ENCODE measurements at regions not wholly inside any gene's neighbourhood (a gene's known extent, or its start where the extent isn't known, plus 50 kb on each side); places are given as distances from the start of the nearest gene placed in this dataset.

DNA sequence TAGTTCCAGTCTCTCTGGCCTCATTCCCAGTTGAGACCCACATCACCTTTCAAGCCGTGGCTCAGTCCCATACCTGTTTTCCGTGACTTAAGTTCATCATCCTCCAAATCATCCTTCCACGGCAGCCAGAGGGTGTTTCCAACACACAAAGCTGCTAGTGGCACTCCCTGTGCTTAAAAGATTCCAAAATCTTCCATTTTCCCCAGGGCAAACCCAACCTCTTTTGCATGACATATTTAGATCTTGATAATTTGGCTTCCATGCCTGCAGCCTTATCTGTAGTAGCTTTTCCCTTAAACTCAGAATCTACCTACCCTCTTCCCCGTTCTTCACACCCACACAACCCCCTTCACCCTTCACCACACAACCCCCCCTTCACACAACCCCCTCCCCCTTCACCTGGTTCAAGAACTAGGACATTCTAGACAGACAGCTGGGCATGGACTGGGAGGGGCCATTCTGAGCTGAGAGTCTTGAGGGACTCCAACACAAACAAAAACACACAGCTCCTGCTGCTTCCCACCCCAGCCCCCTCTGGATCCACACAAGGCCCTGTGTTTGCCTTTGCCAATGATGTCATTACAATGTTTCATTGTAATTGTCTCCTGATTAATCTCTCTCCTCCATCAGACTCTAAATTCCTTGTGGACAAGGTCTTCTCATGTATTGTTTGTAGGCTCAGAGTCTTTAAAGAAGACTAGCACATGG is 268.2 kb downstream of the SH3GL2 start:
- no peak overlapping the region for H3K4me3 ChIP-seq (ENCODE audit: control insufficient read depth, low read depth, low read length)
- TF ChIP-seq, protein P1, sequence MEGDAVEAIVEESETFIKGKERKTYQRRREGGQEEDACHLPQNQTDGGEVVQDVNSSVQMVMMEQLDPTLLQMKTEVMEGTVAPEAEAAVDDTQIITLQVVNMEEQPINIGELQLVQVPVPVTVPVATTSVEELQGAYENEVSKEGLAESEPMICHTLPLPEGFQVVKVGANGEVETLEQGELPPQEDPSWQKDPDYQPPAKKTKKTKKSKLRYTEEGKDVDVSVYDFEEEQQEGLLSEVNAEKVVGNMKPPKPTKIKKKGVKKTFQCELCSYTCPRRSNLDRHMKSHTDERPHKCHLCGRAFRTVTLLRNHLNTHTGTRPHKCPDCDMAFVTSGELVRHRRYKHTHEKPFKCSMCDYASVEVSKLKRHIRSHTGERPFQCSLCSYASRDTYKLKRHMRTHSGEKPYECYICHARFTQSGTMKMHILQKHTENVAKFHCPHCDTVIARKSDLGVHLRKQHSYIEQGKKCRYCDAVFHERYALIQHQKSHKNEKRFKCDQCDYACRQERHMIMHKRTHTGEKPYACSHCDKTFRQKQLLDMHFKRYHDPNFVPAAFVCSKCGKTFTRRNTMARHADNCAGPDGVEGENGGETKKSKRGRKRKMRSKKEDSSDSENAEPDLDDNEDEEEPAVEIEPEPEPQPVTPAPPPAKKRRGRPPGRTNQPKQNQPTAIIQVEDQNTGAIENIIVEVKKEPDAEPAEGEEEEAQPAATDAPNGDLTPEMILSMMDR (conservative IDR thresholded peaks at IDR 0.05; ENCODE audit: control insufficient read depth, insufficient read depth, low read depth, low read length), result no peak

DNA sequence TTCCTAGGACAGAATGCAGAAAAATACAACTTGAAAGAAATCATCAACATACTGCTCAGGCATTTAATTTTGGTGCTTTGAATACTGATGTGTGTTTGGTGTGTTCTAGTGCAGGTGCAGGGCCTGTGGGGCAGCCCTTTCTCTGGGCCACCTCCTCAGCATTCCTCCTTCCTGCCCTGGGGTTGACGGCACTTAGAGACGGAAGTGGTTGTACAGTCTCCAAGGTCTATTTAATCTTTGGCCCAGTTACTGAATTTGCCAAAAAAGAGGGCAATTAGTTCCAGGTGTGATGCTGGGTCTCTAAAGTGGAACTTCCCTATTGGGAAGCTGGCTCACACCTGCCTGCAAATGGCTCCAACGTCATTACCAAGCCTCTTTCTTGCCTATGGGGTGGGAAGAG is 269.0 kb downstream of the SH3GL2 start:
- no peak for DNase-seq (ENCODE audit: low read depth)
- TF ChIP-seq, protein P1 (conservative IDR thresholded peaks at IDR 0.05; ENCODE audit: control insufficient read depth, insufficient read depth, low read depth, low read length), result no peak
- H3K4me3 ChIP-seq (ENCODE audit: control insufficient read depth, low read depth, low read length), result no peak overlapping the region

More for the DNA sequence above, 268.2 kb downstream of the SH3GL2 start:
- no peak for DNase-seq (ENCODE audit: low read depth)

DNA sequence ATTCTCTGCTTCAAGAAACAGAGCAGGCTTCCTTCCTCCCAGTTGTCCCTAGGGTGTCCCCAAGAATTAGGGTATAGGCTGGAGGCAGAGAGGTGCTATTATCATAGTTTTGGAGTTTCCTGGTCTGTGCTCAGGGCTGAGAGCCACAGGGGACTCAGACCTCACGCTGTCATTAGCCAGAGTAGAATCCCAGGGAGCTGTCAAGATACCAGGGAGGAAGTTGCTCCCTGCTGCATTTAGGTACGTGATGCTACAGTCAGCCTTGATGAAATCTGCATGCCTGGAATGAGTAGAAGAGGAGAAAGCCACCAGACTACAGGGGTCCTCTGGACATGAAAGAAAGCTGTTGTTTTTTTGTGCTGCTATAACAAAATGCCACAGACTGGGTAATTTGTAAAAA is 273.2 kb downstream of the SH3GL2 start:
- TF ChIP-seq, protein P1 (conservative IDR thresholded peaks at IDR 0.05; ENCODE audit: control insufficient read depth, insufficient read depth, low read depth, low read length), result no peak
- no peak for DNase-seq (ENCODE audit: low read depth)

DNA sequence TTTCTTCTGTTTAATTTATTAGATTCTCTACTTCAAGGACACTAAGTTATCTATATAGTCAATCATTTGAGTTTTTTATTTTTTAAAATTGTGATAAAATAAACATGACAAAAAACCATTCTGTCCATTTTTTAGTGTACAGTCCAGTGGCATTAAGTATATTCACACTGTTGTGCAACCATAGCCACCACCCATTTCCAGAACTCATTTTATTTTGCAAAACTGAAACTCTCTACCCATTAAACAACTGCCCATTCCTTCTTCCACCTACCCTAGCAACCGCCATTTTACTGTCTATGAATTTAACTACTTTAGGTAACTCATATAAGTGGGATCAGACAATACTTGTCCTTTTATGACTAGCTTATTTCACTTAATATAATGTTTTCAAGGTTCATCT is 275.6 kb downstream of the SH3GL2 start:
- H3K4me3 ChIP-seq (ENCODE audit: control insufficient read depth, low read depth, low read length), result no peak overlapping the region
- no peak for DNase-seq (ENCODE audit: low read depth)
- TF ChIP-seq, protein P1 (conservative IDR thresholded peaks at IDR 0.05; ENCODE audit: control insufficient read depth, insufficient read depth, low read depth, low read length), result no peak

More for the DNA sequence above, 273.2 kb downstream of the SH3GL2 start:
- no peak overlapping the region for H3K4me3 ChIP-seq (ENCODE audit: control insufficient read depth, low read depth, low read length)

DNA sequence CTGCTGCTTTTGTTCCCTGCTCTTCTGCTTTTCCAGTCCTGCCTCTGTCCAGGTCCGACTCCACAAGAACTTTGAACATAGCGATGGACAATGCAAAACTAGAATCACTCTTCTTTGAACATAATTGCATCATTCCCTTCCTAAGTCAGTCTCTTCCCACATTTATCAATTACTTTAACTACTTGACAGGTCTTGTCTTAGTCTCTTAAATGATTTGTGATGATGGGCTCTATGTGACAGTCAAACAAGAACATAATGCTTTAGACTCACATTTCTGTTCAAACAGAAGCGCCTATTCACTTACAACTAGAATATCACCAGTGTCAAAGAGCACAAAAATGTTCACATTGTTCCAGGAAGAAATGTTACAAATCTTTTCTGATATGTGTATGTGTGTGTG is 278.1 kb downstream of the SH3GL2 start:
- no peak for DNase-seq (ENCODE audit: low read depth)
- H3K4me3 ChIP-seq (ENCODE audit: control insufficient read depth, low read depth, low read length), result no peak overlapping the region
- TF ChIP-seq, protein P1 (conservative IDR thresholded peaks at IDR 0.05; ENCODE audit: control insufficient read depth, insufficient read depth, low read depth, low read length), result no peak

DNA sequence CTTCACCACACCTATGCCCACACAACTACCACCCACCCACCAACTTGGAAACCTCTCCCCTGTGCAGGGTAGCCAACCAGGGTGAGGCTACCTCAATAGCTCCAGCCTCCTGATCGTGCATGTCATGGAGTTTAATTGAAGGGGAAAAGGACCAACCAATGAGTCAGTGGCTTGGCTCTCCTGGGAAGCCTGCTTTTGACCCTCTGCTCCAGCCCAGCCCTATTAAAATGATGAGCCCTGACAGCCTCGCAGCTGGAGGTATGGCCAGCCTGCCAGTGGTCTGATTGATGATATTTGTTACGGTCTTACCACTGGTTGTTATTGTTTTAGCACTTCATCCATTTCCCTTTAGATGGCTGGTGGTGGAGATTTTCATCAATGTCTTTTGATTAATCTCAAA is 280.4 kb downstream of the SH3GL2 start:
- TF ChIP-seq, protein P1 (conservative IDR thresholded peaks at IDR 0.05; ENCODE audit: control insufficient read depth, insufficient read depth, low read depth, low read length), result no peak
- DNase-seq (ENCODE audit: low read depth), result no peak

More for the DNA sequence above, 280.4 kb downstream of the SH3GL2 start:
- no peak overlapping the region for H3K4me3 ChIP-seq (ENCODE audit: control insufficient read depth, low read depth, low read length)
